T47D (cell line): ENCODE measurements at regions not wholly inside any gene's neighbourhood (a gene's known extent, or its start where the extent isn't known, plus 50 kb on each side); places are given as distances from the start of the nearest gene placed in this dataset.

ENCODE experiments used
- DNase-seq, 2 experiments: peaks; one replicate each; pipeline versions ENCODE4 v3.0.0 to v3.0.0-alpha.2; 2011 to 2012; ENCODE audit warnings: low read depth in 1 of 2, low spot score in 1 of 2
- JUND ChIP-seq: IDR thresholded peaks from 2 replicates; pipeline ENCODE4 v1.6.1; 2012; ENCODE audit warnings: low read depth
- in situ Hi-C: cut with HindIII; loops from 2 replicates; pipeline ENCODE4 v1.10.0; 2016; ENCODE audit warnings: low sequenced_read_pairs, low pct_unique_long_range_greater_than_20kb

GRCh38 chr5:161235569-161235968, 311.0 kb downstream of the GABRB2 start:
- in situ Hi-C loops, result no loop called here
- no peak for TF ChIP-seq JUND
- DNase-seq, result no peak

- in situ Hi-C loops, result no loop called here
- DNase-seq, result no peak
- no peak for TF ChIP-seq JUND
Observed at GRCh38 chr5:161233553-161233952, 313.0 kb downstream of the GABRB2 start.

GRCh38 chr5:161230221-161230620, 316.3 kb downstream of the GABRB2 start:
- in situ Hi-C loops, result no loop called here
- TF ChIP-seq JUND, result no peak
- DNase-seq, result no peak

GRCh38 chr5:161219816-161220215, 326.7 kb downstream of the GABRB2 start:
- TF ChIP-seq JUND, result no peak
- no peak for DNase-seq
- in situ Hi-C loops, result no loop called here

GRCh38 chr5:161216877-161217276, 329.6 kb downstream of the GABRB2 start:
- TF ChIP-seq JUND, result no peak
- no peak for DNase-seq
- in situ Hi-C loops, result no loop called here

GRCh38 chr5:161212123-161212712, 334.3 kb downstream of the GABRB2 start:
- no peak for TF ChIP-seq JUND
- in situ Hi-C loops, result no loop called here
- DNase-seq, result no peak

GRCh38 chr5:161201558-161201957, 345.0 kb downstream of the GABRB2 start:
- in situ Hi-C loops, result no loop called here
- DNase-seq, result no peak
- TF ChIP-seq JUND, result no peak

- no peak for DNase-seq
- in situ Hi-C loops, result no loop called here
Observed at GRCh38 chr5:161190778-161191177, 338.8 kb upstream of the ATP10B start.

GRCh38 chr5:161190086-161190485, 338.1 kb upstream of the ATP10B start:
- TF ChIP-seq JUND, result no peak
- in situ Hi-C loops, result no loop called here
- no peak for DNase-seq

More at GRCh38 chr5:161190778-161191177, 338.8 kb upstream of the ATP10B start:
- no peak for TF ChIP-seq JUND

- no peak for TF ChIP-seq JUND
- no peak for DNase-seq
- in situ Hi-C loops, result no loop called here
Observed at GRCh38 chr5:161189452-161189851, 337.4 kb upstream of the ATP10B start.

GRCh38 chr5:161183559-161183958, 331.5 kb upstream of the ATP10B start:
- no peak for TF ChIP-seq JUND
- DNase-seq, result no peak
- in situ Hi-C loops, result no loop called here

- no peak for TF ChIP-seq JUND
- DNase-seq, result no peak
- in situ Hi-C loops, result no loop called here
Observed at GRCh38 chr5:161176221-161176620, 324.2 kb upstream of the ATP10B start.

- TF ChIP-seq JUND, result no peak
- no peak for DNase-seq
Observed at GRCh38 chr5:161169776-161170175, 317.8 kb upstream of the ATP10B start.

More at GRCh38 chr5:161169776-161170175, 317.8 kb upstream of the ATP10B start:
- in situ Hi-C loops, result no loop called here
